ENCODE measurements at regions not wholly inside any gene's neighbourhood (a gene's known extent, or its start where the extent isn't known, plus 50 kb on each side); places are given as distances from the start of the nearest gene placed in this dataset.
A peak's percentile ranks its signal among the peaks of the same experiment; 100 is the strongest.
"Not testable (repeated sequence)": the region's sequence is repeated elsewhere in the genome, so short reads cannot be mapped to it uniquely, and the experiment has no call there.

DNA sequence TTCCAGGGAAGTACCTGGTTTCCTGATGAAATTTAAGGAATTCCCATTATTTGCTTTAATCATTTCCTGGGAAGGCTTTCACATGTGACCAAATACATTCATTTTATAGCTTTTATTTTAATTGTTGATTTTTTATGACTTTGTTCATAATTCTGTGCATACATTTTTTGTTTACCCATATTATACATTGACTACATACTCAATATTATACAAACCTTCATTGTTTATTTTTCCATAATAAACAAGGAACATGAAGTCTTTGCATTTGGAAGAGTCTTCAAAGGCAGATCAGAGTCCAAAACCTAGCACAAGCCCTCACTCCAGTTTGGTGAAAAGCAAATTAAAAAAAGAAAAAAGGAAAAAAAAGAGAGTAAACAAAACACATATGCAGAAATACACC, 218.3 kb upstream of the NRIP1 start:
- no peak for DNase-seq

GRCh38 chr21:15283789-15284188, 219.0 kb upstream of the NRIP1 start:
- DNase-seq = no peak

DNA sequence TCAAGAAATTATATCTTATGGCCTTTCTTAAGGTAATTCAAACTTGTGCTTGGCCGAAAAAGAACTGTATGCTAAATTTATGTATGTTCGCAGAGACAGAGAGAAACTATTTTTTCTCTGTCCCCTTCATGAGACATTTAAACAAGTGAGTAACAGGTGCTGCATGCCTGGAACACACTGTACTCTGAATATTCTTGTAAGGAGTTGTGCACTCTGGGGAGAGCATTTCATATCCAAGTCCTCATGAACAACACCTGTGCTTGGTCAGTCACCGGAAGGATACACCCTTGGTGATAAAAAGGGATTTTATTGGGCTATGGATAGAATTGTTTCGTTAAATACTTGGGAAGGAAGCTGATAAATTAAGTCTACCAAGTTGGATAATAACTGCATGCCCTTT, 220.8 kb upstream of the NRIP1 start:
- no peak for DNase-seq

- no peak for DNase-seq
Observed at GRCh38 chr21:15289246-15289645, 224.4 kb upstream of the NRIP1 start.

GRCh38 chr21:15289896-15290841, 225.4 kb upstream of the NRIP1 start:
- DNase-seq = peak; percentile 78 to 85

GRCh38 chr21:15291621-15292266, 226.9 kb upstream of the NRIP1 start:
- no peak for DNase-seq

DNA sequence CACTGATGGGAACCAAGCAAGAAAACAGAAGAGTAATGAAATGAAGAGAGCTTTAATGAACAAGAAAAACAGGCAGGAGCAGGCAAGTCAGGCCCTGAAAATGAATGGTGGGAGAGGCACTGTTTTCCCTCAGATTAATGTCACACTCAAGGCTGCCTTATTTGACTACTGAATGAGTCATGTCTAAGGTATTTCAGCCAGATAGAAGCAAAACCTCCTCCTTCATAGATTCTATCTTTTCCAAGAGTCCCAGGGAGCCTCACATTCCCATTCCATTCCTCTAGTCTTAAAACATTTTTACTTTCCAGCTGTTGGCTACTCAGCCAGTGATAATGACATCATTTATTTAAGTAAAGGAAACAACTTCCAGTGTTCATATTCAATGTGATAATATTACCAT, 228.4 kb upstream of the NRIP1 start:
- DNase-seq = no peak

DNA sequence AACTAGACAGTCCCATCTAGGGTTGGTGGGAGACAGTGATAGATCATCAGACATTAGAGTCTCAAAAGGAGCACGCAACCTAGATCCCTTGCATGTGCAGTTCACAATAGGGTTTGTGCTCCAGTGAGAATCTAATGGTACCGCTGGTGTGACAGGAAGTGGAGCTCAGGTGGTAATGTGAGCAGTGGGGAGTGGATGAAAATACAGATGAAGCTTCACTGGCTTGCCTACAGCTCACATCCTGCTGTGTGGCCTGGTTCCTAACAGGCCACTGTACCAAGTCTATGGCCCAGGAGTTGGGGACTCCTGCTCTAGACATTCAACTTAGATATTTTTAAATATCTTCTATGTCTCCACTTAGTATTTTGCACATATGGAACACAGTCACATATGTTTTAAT, 231.1 kb upstream of the NRIP1 start:
- DNase-seq = no peak

DNA sequence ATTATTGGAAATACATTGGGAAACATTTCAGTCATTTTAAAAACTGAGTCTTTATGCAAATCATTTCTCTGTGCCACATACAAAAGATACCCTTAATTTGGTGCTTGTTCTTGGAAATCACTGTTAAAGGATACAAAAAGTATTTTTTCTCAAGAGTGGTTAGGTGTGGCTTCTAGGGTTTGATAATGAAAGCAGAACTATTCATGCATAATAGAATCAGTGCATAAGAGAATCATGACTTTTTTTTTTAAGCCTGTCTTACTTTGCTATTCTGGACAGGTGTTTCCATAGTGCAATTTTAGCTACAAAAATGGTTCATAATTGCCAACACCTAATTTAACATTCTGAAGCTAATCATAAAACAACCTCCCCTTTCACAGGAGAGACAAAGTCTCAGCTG, 233.0 kb upstream of the NRIP1 start:
- DNase-seq = no peak

DNA sequence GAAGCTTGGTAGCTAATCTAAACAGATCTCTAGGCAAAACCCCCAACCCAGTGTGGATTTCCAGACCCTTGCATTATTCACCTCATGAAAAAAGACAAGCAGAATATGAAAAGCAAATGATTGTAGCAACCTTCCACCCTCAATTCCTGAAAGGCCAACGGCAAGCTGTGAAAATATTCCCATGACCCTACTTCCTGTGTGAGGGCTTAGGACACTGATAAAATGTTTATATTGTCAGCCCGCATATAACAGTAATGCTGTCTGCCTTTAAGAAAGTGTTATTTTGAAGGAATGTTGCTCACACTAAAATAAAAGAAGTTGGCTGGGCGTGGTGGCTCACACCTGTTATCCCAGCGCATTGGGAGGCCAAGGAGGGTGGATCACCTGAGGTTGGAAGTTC, 233.5 kb upstream of the NRIP1 start:
- no peak for DNase-seq

DNA sequence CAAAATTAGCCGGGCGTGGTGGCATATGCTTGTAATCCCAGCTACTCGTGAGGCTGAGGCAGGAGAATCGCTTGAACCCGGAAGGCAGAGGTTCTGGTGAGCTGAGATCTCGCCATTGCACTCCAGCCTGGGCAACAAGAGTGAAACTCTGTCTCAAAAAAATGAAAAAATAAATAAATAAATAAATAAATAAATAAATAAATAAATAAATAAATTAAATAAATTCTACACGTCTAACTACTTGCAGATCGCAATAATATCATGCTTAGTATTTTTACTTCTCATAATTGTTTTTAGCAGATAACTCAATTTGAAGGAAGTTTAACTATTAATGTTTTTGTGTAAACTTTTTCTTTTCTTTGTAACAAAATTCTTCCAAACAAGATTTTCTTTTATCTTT, 234.0 kb upstream of the NRIP1 start:
- DNase-seq = not testable (repeated sequence)

GRCh38 chr21:15300131-15300530, 235.3 kb upstream of the NRIP1 start:
- no peak for DNase-seq

GRCh38 chr21:15301014-15301413, 236.2 kb upstream of the NRIP1 start:
- DNase-seq = no peak

DNA sequence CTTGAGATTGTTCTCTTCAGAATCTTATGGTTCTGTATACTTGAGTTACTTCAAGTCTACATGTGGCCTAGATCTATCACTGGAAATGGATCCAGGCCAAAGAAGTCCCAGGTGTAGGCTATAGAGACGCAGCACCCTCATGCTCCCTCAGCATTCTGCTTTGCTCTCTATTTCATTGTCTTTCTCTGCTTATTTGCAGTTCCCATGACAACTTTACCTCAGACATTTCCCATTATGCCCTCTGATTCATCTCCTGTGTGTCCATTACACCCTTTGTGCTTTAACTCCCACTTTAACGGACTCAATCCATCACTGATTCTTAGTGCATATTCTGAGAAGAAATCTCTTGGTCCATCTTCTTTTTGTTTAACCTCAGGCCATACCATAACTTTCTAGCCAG, 236.9 kb upstream of the NRIP1 start:
- DNase-seq = no peak

GRCh38 chr21:15306271-15306670, 241.5 kb upstream of the NRIP1 start:
- DNase-seq = no peak

- DNase-seq = no peak
Observed at GRCh38 chr21:15308333-15308732, 243.5 kb upstream of the NRIP1 start.

- no peak for DNase-seq
Observed at GRCh38 chr21:15309022-15309590, 244.3 kb upstream of the NRIP1 start.

GRCh38 chr21:15309721-15310120, 244.9 kb upstream of the NRIP1 start:
- DNase-seq = no peak

- DNase-seq = no peak
Observed at GRCh38 chr21:15311510-15311909, 246.7 kb upstream of the NRIP1 start.

DNA sequence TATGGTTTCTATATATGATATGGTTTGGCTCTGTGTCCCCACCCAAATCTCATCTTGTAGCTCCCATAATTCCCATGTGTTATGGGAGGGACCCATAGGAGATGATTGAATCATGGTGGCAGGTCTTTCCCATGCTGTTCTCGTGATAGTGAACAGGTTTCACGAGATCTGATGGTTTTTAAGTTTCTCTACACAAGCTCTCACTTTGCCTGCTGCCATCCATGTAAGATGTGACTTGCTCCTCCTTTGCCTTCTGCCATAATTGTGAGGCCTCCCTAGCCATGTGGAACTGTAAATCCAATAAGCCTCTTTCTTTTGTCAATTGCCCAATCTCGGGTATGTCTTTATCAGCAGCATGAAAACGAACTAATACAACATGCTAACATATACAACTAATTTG, 252.2 kb upstream of the NRIP1 start:
- not testable (repeated sequence) for DNase-seq

DNA sequence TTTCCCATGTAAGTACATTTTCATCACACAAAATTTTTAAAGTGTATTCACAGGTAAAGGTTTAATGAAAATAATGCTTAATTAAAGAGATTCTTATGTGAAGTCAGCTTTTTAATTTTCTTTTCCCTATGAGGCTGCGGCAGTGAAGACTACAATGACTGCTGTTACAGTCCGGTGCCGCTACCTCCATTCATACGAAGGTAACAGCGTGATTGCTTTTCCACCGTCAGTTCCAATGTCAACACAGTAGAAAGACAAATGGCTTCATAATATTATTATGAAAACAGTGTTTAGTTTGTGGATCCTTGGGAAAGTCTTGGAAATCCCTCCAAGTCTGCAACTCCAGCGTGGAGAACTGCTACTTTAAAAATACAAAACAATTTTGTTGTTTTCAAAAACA, 254.9 kb upstream of the NRIP1 start:
- no peak for DNase-seq

DNA sequence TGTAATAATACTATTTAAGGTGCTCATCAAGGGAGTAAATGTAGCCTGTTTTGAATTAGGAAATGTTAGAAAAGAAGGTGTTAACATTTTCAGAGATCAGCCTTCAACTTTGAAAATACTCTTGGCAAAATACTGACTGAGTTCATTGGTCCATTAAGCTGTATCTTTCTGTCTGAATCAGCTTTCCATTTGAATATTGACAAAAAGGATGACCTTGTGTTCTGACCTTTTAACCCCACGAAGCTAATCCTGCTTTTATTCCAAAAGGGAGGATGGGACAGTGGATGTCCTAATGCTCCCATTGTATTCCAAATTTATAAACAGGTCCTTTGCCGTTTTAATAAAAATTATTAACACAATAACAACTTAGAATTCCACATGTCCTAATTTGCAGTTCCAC, 259.7 kb upstream of the NRIP1 start:
- DNase-seq = no peak

- no peak for DNase-seq
Observed at GRCh38 chr21:15326032-15326867, 261.4 kb upstream of the NRIP1 start.
